NCI-H2107 (cell line): ENCODE measurements at regions not wholly inside any gene's neighbourhood (a gene's known extent, or its start where the extent isn't known, plus 50 kb on each side); places are given as distances from the start of the nearest gene placed in this dataset.

ENCODE experiments used
- DNase-seq: peaks from one replicate; lab custom pipeline; 2025; lab: John Stamatoyannopoulos, UW

DNA sequence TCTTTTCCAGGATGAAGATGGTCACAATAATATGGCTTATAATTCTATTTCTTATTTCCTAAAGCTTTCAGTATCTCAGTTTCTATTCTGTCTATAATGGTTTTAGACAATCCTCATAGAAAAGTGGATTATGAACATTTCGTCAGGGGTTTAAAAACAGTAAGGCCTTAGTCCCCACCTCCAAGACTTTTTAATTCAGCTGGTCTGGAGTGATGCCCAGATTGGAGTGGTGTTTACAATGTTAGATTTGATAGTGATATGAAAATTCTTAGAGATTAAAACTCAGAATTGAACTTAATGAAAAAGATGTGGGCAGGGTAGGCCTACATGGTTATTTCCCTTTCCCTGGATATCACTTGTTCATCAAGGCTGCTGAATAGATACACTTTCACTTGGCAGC is 1238.3 kb downstream of the SORCS3 start:
- DNase-seq, result no peak

DNA sequence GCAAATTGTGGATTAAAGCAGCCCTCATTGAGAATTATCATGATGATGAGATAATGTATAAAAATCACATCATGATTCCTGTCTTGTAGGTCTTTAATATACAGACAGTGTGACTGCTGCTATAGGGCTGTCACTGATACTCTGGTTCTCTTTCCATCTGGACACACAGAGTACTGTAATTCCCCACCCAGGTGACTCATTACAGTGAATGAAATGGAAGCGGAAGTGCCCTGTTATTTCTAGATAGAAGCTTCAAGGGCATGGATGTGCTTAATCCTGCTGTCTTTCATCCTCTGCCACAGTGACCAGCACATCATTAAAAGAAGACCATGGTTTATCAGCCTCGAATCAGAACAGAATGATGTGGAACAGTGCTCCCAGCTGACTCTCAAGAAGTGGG is 1234.0 kb downstream of the SORCS3 start:
- DNase-seq, result no peak

DNA sequence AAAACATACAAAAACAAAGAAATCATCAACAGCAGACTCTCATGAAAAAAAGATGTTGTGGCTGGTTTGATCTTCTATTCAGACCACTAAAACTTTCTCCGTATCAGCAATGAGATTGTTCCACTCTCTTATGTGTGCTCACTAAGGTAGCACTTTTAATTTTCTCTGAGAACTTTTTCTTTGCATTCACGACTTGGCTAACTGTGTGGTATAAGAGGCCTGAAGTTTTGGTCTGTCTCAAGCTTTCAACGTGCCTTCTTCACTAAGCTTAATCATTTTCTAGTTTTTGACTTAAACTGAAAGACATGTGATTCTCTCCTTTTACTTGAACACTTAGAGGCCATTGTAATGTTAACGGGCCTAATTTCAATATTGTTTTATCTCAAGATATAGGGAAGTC is 1231.6 kb downstream of the SORCS3 start:
- DNase-seq, result no peak

DNA sequence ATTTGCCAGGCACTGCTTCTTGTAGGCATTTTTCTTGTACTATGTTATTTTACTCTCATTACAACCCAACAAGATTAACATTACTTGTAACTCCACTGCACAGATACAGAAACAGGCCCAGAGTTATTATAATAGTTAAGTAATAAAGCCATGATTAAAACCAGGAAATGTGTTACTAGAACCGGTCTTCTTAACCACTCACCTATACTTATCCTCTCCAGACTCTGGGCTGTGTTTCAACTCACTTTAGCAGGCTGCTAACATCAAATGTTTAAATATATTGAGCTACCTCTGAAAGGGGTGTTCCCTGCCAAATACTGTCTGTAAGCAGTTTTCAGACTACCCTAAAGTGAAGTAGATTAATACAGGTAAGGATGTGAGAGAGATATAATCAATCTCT is 1227.8 kb downstream of the SORCS3 start:
- DNase-seq, result no peak

DNA sequence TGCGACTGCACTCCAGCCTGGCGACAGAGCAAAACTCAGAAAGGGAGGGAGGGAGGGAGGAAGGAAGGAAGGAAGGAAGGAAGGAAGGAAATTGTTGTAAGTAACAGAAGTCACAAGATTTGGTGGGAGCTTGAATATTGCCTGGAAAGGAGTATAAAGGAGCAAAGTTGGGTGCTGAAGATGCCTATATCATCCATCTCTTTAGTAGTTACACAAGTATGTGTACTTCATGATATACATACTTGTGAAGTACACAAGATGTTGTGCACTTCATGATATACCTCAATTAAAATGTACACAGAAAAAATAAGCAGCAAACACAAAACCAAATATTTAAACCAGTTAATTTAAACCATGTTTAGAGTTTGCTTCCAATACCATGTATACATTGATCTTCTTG is 1223.8 kb downstream of the SORCS3 start:
- DNase-seq, result no peak

DNA sequence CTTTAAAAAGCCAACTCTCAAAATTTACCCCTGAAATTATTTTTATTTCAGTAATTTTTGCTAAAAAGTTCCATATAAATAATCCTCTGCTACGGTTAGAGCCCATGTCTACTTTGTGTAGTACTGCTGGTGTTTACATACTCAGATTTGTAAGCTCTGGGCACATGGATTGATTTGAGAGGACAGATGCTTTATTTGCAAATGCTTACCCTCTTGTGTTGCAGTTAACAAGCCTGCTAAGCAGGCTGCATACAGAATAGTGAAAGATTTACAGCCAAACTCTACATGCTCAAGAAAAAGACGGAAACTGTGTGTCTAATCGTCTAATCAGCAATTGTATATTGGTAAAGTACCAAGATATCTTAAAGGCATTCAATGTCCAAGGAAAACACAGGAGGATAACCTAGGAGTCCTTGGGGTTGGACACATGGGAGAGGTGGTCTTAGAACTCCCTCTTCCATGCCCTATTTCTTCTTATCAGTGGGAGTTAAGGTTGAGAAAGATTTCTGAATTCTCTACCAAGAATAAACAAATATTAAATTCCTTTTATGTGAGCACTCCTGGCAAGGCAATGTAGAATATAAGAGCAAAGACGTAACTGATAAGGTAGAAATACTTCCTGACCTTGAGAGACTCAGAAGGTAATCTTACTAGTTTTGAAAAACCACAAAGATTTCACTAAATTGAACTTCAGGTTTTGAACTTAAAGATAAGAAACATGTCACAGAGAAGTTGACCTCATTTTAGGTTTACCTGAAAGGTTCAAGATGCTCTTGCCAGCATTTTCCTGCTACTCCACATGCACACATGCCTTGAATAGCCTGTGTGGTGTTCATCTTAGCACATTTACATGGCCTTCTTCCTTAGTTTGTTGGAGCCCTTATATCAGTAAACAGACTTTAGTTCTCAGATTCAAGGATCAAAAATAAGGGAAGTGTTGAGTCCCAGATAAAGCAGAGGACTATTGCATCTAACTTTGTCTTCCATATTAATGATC is 1216.5 kb downstream of the SORCS3 start:
- no peak for DNase-seq

DNA sequence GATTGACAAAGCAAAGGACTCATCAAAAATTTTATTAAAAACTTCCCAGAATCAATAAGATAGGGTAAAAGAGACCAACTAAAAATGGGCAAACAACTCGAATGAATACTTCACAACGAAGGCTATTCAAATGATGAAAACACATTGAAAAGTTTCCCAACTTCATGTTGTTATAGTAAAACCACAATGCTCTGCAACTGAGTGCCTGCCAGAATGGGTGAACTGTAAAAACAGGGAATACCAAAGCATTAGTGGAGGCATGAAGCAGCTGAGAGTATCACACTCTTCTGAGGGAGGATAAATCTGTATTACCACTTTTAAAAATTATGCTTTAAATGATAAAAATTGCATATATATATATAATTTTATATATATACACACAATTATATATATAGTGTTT is 1214.7 kb downstream of the SORCS3 start:
- DNase-seq, result no peak

DNA sequence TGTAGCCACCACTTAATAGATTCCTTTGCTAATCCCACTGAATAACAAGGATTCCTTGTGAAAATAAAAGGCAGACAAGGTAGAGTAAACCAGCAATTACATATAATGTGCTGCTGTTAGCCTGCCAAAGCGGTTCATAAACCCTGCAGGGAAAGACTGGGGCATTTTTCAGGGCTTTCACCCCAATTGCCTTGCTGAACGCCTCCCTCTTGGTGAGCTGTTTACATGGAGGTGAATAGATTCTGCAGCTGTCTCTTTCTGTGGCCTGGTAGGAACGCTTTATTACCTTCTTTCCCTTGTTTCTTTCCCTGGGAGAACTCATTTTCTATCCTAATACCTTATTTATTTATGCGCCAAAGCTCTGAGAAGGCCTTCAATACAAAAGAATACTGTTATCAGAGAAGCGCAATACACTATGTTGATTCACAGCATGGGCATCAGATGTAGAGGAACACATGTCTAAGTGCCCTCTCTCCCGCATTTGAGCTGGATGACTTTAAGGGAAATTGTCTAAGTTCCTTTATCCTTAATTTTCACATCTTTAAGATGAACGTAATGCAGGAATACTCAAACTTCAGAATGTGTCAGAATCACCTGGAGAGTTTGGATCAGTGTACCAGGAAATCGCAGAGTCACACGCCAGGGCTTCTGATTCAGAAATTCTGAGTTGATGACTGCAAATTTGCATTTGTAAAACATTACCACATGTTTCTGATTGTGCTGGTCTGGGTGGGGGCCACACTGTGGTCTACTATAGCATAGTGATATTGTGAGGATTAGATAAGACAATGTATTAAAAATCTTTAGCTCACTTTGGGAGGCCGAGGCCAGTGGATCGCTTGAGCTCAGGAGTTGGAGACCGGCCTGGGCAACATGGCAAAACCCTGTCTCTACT is 1203.8 kb downstream of the SORCS3 start:
- DNase-seq, result no peak

DNA sequence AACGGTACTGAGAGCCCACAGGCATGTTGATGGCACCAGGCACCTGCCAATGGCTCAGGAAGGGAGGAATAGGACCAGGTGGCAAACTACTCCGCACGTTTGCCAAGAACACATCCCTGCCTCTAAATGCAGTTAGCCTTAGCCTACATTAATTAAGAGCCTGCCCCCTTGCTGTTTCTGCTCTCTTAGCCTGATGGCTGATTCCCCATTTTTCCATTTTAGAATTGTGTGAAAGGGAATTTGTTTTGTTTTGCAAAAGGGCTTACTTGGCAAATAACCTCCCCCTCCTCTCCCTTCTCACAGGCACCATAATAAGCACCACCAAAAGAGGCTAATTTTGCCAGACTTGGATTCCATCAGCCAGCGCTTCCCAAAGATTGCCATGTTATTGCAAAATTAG is 1203.2 kb downstream of the SORCS3 start:
- no peak for DNase-seq

DNA sequence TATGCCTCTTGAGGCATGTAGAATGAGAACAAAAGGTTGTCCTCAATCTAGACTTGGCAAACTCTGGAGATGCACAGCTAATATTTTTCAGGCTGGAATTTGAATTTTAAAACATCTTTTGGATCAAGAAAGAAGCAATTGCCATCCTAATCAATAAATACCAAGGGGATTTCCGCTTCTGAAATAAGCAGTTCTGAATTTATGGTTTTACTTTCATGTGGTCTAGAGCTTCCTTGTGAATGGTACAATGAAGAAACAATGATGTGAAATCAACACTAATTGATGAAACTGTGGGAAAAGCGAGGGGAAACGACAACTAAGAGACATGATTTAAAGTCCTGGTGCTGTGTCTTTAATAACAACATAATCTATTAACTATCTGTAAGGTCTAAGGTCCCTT is 1202.7 kb downstream of the SORCS3 start:
- DNase-seq, result no peak

DNA sequence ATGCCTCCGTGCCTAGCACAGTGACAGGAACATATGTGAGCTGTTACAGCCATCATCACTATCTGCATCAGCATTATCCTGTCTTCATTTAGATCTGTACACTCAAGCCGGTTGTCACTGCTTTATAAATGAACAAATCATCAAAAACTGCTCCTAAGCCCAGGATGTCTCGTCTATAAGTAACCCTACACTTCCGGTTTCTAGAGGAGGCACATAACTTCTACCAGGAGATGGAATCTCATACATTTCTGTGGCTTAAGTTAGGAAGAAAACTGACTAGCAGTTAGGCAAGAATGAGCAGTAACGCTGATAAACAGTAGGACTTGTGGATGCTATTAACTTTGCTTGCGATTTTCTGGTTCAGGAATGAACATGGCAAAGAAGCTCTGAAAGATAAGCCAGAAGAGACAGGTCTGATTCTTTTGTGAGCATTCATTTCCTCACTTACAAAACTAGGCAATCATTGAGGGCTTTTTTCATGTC is 1199.2 kb downstream of the SORCS3 start:
- DNase-seq, result no peak

DNA sequence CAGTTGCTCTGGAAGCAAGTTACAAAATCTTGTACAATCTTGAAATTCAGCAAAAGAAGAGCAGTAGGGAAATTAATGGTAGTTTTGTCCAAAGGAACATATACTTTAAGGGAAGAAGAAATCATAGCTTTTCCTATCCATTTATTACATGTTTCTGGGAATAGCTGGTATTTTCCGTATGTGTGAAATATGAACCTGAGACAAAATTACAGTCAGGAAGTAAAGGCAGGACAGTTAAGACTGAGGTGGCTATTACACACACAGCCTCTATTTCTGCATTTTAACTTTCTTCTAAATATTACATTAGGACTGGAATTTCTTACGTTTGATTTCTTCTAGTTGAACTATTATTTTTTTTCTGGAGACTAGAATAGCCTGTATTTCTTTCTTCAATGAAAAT is 1197.3 kb downstream of the SORCS3 start:
- DNase-seq, result no peak

DNA sequence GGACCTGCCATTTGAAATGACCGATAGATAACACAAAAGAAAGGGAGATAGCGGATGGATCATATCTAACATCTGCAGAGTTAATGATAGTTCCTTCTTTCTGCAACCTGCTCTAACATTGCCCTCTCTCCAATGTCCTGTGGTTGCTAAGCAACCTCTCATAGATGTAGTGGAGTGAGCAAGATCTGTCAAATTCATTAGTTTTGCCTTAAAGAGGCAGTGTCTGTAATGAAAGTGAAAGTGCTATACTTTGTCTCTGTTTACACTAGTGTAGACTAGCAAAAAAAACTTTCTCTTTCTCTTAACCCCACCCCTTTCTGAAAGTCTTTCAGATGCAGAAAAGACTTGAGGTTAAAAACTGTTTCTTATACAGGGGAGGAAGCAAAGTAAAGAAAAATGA is 1196.9 kb downstream of the SORCS3 start:
- DNase-seq, result no peak

DNA sequence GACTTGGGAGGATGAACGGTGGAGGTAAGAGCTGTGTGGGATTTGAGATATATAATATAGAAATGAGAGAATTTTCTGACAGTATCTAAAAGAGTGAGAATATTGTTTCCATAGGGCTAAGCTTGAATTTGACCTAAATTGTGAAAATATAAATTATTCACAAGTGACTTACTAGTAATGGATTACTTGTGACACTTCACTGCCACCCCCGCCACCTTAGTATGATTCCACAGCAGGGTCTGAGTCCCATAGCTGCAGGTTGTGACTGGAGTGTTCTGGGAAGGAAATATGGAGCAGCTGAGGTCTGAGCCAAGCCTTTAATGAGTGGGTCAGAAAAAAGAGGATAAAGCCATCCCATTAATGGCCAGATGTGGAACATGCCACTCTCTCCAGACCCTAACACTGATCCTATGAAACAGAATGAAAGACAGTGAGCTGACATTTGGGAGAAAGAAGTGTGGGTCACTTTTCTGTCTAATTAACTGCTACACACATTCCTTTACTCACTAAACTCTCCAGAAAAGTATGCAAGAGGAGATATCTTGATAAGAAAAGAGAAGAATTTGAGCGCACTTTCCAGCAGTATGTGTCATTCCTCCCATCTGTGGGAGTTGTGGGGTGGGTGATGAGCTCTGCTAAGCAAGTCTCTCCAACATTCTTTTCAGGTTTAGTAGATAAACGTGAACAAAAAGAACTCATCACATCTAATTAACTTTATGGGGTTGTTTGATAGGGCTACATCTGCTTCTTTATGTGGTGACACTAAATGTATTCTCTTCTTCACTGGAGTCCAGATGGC is 1193.4 kb downstream of the SORCS3 start:
- no peak for DNase-seq

DNA sequence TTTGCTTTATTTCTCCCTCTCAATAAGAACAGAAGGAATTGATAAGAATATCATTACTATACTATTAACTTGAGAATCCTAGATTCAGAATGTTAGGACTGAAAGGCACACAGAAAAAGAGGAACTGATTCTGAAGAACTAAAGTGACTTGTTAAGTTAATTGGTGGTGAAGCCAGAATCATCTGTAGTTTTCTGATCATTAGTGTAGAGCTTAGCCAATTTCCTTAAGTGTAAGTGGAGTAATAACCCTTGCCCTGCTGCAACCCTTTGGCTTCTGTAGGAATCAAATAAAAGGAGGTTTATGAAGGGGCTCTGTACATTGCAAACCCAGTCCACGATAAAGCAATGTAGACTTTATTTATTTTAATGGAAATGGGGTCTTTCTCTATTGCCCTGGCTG is 1186.0 kb downstream of the SORCS3 start:
- no peak for DNase-seq

DNA sequence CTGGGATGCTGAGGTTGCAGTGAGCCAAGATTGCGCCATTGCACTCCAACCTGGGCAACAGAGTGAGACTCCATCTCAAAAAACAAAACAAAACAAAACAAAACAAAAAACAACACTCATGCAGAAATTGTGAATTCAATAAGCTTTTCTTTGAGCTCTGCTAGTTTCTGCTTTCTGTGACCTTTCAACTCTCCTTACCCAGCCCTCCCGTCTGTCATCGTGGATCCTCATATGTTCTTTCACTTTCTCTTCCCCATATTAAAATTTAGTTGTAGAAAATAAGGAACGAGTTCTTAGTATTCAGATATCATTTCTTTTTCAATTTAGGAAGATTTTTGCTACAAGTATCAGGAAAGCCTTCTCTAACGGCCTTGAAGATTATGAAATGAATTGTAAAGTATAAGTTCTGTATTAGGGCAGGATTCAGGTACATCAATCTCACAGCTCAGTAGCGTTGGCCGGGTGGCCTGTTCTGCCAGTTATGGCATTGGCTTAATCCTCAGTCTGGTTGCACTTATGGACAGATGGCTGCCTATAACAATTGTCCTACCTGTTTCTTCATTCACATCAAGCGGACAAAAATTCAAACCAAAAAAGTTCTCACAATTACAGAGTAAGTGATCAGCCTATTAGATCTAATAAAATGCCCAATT is 1167.0 kb downstream of the SORCS3 start:
- no peak for DNase-seq

DNA sequence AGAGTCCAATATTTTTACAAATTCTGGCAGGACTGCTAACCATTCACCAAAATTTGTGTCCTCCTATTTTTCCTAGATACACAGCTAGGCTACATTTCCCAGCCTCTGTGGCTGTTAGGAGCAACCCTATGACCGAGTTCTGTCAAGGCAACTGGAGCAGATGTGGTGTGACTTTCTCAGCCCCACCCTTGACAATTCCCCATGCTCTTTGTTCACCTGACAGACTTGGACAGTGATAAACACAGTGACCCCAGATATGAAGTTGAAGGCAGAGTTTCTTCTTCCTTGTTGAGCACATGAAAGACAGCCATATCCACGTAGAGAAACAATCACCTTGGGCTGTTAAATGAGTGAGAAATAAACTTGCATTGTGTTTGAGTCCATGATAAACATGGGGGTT is 1162.1 kb downstream of the SORCS3 start:
- no peak for DNase-seq

DNA sequence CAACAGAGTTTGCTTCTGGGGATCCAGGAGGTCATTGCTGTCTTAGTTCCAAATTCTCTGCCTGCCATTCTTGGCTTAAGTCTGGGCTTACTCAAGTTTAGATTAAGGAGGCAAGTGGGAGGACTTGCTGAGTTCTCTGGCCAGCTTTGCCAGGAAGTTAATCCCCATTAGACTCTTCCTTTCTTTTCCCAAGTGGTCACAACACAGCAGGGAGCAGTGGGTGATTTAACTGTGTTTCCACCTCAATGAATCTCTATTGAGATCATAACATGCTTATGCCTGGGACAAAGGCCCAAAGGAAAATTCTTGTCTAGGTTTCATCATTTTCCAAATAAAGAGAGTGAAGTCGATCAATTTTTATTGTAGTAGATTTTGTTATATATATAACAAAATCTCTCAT is 1159.6 kb downstream of the SORCS3 start:
- DNase-seq, result no peak

DNA sequence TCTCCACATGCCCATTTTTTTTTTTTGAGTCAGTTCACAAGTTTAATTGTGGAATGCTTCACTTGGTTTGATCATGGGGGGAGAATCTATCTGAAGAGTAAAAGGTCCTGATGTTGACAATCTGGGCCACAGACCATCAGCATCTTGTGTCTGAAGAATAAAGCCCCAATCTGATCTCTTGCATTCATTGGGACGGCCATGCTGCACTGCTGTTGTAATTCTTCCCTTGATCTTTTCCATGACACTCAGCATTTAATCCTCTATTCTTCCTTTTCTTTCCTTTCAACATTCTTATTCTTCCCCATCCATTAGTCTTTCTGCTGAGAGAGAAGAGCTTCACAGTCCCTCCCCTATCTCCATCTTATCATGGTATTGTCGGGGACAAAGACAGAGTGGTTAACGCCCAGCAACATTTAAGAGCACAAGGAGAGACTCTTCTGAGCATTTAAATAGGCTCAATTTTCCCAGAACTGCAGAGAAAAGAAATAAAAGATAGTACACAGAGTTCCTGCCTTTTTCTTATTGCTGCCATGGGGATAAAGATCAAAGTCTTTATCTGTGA is 1157.3 kb downstream of the SORCS3 start:
- no peak for DNase-seq

DNA sequence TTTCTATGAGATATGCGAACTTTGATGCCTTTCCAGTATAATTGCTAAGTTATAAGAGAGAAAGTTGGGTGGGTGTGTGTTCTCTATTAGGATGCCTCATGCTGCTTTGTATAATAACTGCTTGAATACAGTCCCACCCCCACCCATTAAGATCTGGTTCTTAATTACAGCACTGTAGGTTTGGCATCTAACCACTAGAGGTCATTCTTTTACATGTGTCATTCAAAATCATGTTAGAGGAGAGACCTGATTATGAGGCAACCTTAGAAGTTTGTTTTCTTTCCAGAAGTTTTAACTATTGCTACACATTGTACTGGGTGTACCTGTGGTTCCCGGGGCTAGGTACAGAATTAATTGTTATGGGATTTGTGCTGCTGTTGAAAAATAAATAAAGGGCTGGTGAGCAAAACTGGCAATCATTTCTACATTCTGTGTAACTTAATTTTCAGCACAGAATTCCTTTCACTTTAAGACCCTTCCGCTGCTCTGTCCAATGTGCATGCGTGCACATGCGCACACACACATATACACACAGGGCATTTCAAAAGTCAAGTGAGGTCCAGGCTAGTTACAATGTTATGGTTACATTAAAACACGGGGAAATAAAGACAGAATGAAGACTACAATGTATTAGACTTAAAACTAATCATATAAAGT is 1156.3 kb downstream of the SORCS3 start:
- no peak for DNase-seq

DNA sequence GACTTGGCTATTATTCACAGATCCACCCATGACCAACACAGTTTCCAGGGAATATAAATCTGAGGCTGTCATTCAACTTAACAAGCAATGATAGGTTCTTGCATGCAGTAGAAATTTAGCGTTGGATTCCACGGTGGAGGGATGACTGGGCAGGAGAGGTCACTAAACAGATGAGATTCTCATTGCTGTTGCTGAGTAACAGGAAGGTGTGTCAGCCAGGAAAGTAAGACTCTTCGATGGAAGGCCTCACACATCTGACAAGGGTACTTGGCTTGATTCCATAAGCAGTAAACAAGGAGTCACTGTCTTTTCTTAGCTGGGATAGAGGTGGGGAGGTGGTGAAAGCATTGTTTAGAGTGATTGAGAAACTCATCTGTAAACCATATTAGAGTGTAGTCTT is 1152.0 kb downstream of the SORCS3 start:
- no peak for DNase-seq
